NCI-H2029 treated with DMSO at 0.1 percent for 48 hours (cell line): ENCODE measurements at regions not wholly inside any gene's neighbourhood (a gene's known extent, or its start where the extent isn't known, plus 50 kb on each side); places are given as distances from the start of the nearest gene placed in this dataset.

Source experiments
- DNase-seq: peaks from one replicate; lab custom pipeline; 2025; lab: John Stamatoyannopoulos, UW

DNA sequence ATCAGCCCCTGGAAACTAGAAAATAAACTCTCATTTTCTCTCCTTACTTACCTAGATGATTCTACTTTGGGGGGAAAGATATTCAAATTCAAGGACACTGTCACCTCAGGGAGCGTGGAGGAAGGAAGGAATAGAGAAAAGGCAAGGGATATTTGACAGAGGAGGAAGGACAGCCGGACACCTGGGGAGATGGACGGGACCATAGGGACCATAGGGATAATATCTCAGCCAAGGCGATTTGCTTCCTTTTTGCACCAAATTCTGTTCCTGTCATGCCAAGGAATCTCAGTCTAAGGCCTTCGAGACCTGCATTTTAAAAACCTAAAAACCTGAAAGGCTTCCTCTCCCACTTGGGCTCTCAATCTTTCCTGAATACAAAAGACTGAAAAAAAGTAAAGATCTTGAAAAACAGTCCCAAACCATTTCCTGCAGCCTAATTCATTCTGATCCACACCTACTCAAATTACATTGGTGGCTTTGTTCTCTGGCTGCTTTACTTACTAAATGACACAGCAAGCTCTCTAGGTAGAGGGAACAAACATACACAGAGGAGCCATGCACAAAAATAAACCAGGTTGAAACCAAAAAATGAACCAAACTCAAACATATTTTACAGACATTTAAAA lies 73.9 kb upstream of the SLC24A5 start:
- peak; percentile 19 for DNase-seq

DNA sequence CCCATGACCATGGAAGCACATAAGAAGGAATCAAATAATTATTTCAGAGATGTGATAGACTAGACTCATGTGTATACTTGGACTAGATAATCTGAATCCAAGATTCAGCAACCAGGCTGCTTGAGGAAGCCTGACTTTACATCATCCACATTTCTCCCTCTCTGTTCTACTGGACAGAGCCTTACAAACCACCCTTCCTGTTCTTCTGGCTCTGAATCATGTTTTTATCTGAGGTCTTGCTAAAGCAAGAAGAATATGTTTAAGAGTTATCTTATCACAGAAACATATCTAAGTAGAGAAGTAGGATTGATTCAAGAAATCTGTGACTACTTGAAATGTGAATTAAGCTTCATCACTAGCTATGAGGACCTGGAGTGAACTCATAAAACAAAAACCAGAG lies 71.1 kb upstream of the SLC24A5 start:
- no peak for DNase-seq

DNA sequence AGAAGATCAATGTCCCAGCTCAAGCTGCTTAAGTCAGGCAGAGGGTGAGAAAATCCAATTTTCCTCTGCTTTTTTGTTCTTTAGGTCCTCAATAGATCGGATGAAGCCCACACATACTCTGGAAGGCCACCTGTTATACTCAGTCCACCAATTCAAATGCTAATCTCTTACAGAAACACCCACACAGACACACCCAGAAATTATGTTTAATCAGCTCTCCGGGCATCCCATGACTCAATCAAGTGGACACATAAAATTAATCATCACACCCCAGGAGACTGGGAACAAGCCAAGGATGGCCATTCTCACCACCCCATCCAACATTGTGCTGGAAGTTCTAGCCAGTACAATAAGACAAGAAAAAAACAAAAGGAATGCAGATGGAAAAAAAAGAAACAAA lies 67.8 kb upstream of the SLC24A5 start:
- no peak for DNase-seq

DNA sequence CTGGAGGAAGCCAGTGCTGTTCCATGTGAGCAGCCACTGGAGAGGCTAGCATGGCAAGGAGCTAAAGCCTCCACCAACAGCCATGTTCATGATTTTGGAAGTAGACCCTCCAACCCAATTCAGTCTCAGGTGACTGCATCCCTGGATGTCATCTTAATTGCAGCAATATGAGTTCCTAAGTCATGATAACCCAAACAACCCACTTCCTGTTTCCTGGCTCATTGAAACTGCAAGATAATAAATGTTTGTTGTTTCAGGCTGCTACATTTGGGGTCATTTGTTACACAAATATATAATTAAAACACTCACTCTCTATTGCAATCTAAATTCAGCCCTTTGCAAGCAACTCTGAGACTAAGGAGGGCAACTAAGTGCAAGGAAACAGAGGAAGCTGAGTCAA lies 62.4 kb upstream of the SLC24A5 start:
- no peak for DNase-seq

DNA sequence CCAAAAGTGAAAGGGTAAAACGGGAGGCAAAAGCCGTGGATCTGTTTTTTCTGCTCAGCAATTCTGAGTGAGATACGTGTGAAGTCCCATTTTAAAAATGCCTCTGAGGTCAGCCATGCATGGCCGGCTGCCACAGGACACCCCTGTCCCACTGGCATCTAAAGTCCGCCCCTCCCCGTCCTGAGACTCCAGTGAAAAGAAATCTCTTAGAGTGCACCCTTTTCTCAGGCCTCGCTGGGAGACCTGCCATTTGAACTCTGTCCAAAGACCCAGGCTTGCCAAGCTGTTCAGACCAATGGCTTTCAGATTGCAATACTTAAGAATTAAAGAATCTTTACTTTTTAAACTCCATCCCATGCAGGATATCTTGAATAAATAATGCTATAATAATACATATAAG lies 61.0 kb upstream of the SLC24A5 start:
- DNase-seq, result no peak

DNA sequence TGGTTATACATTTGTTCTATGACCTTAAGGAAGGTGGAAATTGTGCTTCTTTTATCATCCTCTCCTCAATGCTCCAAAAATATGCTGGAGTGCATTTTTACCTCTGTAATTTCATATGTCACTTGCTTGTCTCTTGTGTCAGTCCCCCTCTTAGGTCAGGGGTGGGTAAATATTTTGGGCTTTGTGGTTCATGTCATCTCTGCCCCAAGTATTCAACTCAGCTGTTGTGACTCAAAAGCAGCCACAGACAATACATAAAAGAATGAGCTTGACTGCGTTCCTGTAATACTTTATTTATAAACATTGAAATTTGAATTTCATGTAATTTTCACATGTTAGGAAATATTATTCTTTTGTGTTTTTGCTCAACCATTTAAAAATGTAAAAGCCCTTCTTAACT lies 60.4 kb upstream of the SLC24A5 start:
- DNase-seq, result no peak

DNA sequence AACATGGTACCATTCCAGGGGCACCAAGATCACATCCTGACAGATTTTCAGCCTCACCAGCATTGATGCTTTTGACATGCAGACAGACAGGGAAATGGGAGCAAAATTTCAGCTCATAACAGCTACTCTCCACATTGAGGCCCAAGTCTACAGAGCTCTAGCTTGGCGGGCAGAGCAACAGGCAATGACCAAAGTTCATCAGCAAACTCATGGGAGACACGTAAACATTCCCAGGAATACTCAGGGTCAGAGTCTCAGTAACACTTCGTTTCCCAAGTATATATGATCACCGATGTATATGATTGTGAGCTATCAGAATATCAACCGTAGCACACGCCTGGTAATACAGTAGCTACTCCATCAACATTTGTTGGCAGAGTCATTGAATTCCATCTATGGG lies 59.2 kb upstream of the SLC24A5 start:
- no peak for DNase-seq

DNA sequence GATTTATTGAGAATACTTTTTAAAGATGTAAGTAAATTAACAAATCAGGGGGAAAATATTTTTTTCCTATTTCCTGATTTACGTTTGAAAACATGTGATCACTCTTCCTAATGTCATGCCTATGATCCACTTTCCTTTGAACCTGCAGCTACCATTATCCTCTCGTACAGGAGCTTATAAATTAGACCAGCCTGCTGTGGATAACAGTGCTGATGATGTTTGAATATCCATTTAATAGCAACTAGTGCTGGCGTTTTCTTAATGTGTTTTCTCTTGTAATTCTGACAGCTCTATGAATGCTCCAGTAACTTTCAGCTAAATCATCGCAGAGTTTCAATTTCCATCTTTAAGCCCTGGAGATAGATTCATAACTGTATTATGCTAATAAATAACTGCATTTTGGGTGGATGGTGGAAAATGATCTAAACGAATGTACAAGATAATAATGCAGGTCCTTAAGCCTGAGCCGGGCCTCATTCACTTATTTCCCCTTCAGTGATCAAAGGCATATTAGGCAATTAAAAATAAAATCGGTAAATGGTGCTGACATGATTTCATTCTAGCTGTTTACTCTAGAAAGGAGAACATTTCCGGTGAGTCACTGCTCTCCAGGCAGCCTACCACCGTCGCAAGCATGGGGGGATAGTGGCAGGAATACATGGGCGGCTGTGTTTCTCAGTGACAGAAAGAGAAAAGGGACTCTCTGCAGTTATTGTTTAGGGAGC lies 58.5 kb upstream of the SLC24A5 start:
- DNase-seq, result no peak

DNA sequence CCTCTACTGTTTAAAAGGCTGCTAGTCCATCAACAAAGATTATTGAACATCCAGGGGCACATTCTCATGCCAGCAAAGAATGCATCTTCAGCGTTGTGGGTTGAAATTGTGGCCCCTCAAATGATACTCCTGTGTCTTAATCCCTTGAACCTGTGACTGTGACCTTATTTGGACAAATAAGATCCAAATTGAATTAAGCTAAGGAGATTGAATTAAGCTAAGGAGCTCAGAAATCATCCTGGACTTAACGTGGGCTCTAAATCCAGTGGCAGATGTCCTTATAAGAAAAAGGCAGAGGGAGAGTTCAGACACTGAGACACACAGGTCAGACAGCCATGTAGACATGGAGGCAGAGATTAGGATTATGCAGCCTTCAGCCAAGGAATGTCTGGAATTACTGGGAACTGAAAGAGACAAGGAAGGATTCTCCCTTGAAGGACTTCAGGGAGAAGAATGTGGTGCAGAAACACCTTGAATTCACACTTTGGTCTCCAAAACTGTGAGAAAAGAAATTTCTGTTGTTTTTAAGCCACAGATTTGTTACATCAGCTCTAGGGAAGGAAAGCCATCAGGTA lies 57.3 kb upstream of the SLC24A5 start:
- no peak for DNase-seq

DNA sequence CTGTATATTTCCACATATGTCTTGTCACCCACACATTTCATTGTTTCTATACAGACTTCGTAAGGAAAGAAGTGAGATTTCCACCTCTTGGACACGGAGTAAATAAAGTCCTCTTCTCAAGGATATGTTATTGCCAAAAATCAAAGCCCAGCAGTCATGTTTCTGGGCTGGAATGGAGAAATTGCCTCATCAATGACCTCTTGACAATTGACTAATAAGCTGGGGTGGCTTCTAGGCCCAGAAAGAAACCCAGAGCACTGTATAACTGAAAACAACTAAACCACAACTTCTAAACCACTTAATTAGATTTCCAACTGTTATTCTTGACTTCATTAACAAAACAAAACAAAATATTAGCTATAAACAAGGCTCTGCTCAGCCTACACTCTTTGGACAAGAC lies 56.4 kb upstream of the SLC24A5 start:
- no peak for DNase-seq

DNA sequence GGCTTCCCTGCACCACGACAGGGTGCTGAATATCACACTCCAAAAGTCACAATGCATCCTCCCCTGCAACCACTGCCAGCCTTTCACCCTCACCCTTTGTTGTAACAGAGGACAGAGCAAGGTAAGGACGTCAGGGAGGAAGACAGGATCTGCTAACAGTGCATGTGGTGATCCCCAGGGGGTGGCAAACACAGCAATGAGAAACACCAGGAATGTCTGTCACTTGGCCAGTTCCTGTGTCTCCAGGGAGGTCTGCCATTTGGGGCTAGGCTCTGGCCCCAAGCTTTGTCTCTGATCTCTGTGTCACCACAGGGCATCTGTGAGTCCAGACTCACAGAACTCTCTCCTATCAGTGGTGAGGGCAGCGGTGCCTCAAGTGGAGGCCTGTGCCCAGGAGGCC lies 54.3 kb upstream of the SLC24A5 start:
- no peak for DNase-seq
